HepG2 (cell line): ENCODE measurements at regions not wholly inside any gene's neighbourhood (a gene's known extent, or its start where the extent isn't known, plus 50 kb on each side); places are given as distances from the start of the nearest gene placed in this dataset.

Experiments
- ATAC-seq: fragments of 200-7000 bp; cut with Tn5 transposase; 3 replicates; pipeline ENCODE4 v1.9.1; 2020; ENCODE audit warnings: mild to moderate bottlenecking, moderate library complexity
- BruUV-seq: library from RNA; stranded (reverse); fragments of 400-500 nt; replicated peaks from 2 replicates; lab custom pipeline; 2021; lab: Mats Ljungman, UMichigan
- CTCF ChIA-PET: fragments of 300-600 bp; formaldehyde crosslinking; extraction: SDS; loops from one replicate; lab custom pipeline; 2021; ENCODE audit warnings: low total read pairs, inconsistent platforms, low intra/inter-chr PET ratio; lab: Yijun Ruan, JAX
- POLR2A ChIA-PET: fragments of 350-600 bp; sonication (Branson Sonifier 250); formaldehyde crosslinking; loops from one replicate; lab custom pipeline; 2020; ENCODE audit warnings: antibody characterized with exemption, inconsistent platforms; lab: Yijun Ruan, JAX
- DNase-seq: peaks from one replicate; pipeline ENCODE4 v3.0.0-alpha.2; 2015; ENCODE audit warnings: low spot score
- FAIRE-seq: peaks from 3 replicates; lab custom pipeline; 2011; peaks lifted over from hg19 to GRCh38; lab: Jason Lieb, UNC
- H2AFZ ChIP-seq: one replicate; pipeline ENCODE4 v1.6.1; 2011; ENCODE audit warnings: low read length, inconsistent platforms
- H3K27ac ChIP-seq: fragments of 300-600 bp; 3 replicates; pipeline ENCODE4 v1.8.0; 2011; ENCODE audit warnings: mixed run types, mild to moderate bottlenecking, mixed read lengths, low read length, inconsistent platforms; ENCODE audit not compliant: insufficient read depth; ENCODE audit errors: extremely low read length
- H3K27me3 ChIP-seq, 2 experiments: fragments of 200-600 bp in 1 of 2; 2 replicates in 1 of 2; 3 replicates in 1 of 2; pipeline versions ENCODE4 v1.6.0 to v1.8.0; 2011; ENCODE audit warnings: low read length in 2 of 2, mild to moderate bottlenecking in 2 of 2, moderate library complexity in 2 of 2, inconsistent platforms in 1 of 2; ENCODE audit not compliant: insufficient read depth in 2 of 2, control insufficient read depth in 1 of 2
- H3K36me3 ChIP-seq, 2 experiments: fragments of 200-600 bp in 1 of 2; replicated peaks in 1 of 2; 2 replicates in 1 of 2; 3 replicates in 1 of 2; pipeline versions ENCODE4 v1.5.1 to v1.8.0; 2011; ENCODE audit warnings: low read length in 2 of 2, inconsistent platforms in 1 of 2; ENCODE audit not compliant: insufficient read depth in 2 of 2, control insufficient read depth in 1 of 2
- H3K4me1 ChIP-seq: 2 replicates; pipeline ENCODE4 v1.5.1; 2012; ENCODE audit warnings: low read length, inconsistent platforms; ENCODE audit not compliant: insufficient read depth
- H3K4me2 ChIP-seq: 2 replicates; pipeline ENCODE4 v1.6.0; 2011; ENCODE audit warnings: low read depth, low read length, inconsistent platforms
- H3K4me3 ChIP-seq, 3 experiments: fragments of 200-600 bp in 1 of 3; sonication (generic), shearing (Covaris generic) in 1 of 3; replicated peaks in 1 of 3; 2 replicates each; pipeline ENCODE4 v1.5.1; 2011 to 2016; ENCODE audit warnings: low read length in 3 of 3, inconsistent platforms in 2 of 3, low read depth in 2 of 3, mild to moderate bottlenecking in 2 of 3, control low read depth in 1 of 3, mixed read lengths in 1 of 3; ENCODE audit not compliant: insufficient read depth in 1 of 3
- H3K79me2 ChIP-seq: one replicate; pipeline ENCODE4 v1.6.1; 2011; ENCODE audit warnings: low read length, inconsistent platforms; ENCODE audit not compliant: insufficient read depth
- H3K9ac ChIP-seq: 2 replicates; pipeline ENCODE4 v1.6.0; 2011; ENCODE audit warnings: mild to moderate bottlenecking, low read depth, low read length, inconsistent platforms; ENCODE audit not compliant: insufficient read depth
- H3K9me3 ChIP-seq: 2 replicates; pipeline ENCODE4 v1.5.1; 2012; ENCODE audit warnings: mild to moderate bottlenecking, low read length
- H4K20me1 ChIP-seq: 2 replicates; pipeline ENCODE4 v1.6.0; 2011; ENCODE audit warnings: inconsistent platforms, mild to moderate bottlenecking, low read length, moderate library complexity; ENCODE audit not compliant: insufficient read depth
- AKAP8 ChIP-seq: sonication (generic); formaldehyde crosslinking; IDR thresholded peaks from 2 replicates; pipeline ENCODE4 v1.5.1; 2020; ENCODE audit warnings: mild to moderate bottlenecking, missing genetic modification reagents
- ATF6 ChIP-seq: sonication (generic); formaldehyde crosslinking; conservative IDR thresholded peaks from 2 replicates; pipeline ENCODE4 v1.4.0; 2020; ENCODE audit warnings: missing genetic modification reagents
- BRCA1 ChIP-seq: sonication (generic); formaldehyde crosslinking; IDR thresholded peaks from 2 replicates; pipeline ENCODE4 v1.4.0; 2020; ENCODE audit warnings: missing genetic modification reagents
- CCAR2 ChIP-seq: fragments of 200-400 bp; formaldehyde crosslinking; optimal IDR thresholded peaks from 2 replicates; pipeline ENCODE3; 2018; ENCODE audit warnings: low read depth, mild to moderate bottlenecking, low read length, moderate library complexity
- GATAD1 ChIP-seq: IDR thresholded peaks from 2 replicates; pipeline ENCODE4 v1.6.1; 2016; ENCODE audit warnings: missing genetic modification reagents, missing compliant biosample characterization
- PRMT3 ChIP-seq: sonication (generic); formaldehyde crosslinking; IDR thresholded peaks from 2 replicates; pipeline ENCODE4 v1.8.1; 2022; ENCODE audit warnings: low read depth, mild to moderate bottlenecking, moderate library complexity, missing genetic modification reagents, borderline replicate concordance
- ZNF12 ChIP-seq: sonication (generic); formaldehyde crosslinking; IDR thresholded peaks from 2 replicates; pipeline ENCODE4 v1.5.0; 2020; ENCODE audit warnings: missing genetic modification reagents
- ZNF572 ChIP-seq: sonication (generic); formaldehyde crosslinking; IDR thresholded peaks from 2 replicates; pipeline ENCODE4 v1.5.1; 2020; ENCODE audit warnings: mild to moderate bottlenecking, missing genetic modification reagents
- ZNF788 ChIP-seq: sonication (generic); formaldehyde crosslinking; IDR thresholded peaks from 2 replicates; pipeline ENCODE4 v1.5.0; 2020; ENCODE audit warnings: mild to moderate bottlenecking, missing genetic modification reagents, borderline replicate concordance
- ZNF800 ChIP-seq: sonication (generic); formaldehyde crosslinking; IDR thresholded peaks from 2 replicates; pipeline ENCODE4 v1.4.0; 2020; ENCODE audit warnings: missing genetic modification reagents
- ZNF878 ChIP-seq: sonication (generic); formaldehyde crosslinking; IDR thresholded peaks from 2 replicates; pipeline ENCODE4 v1.8.1; 2023; ENCODE audit warnings: mild to moderate bottlenecking, missing genetic modification reagents, moderate library complexity
- WGBS: methylation state at CpG from one replicate; pipeline ENCODE4 v1.1.6; 2017; ENCODE audit warnings: low lambda C conversion rate; 5-methylcytosine and 5-hydroxymethylcytosine counted together
- in situ Hi-C: cut with HindIII; loops from 2 replicates; pipeline ENCODE4 v1.10.0; 2017; ENCODE audit warnings: low pct_unique_long_range_greater_than_20kb; ENCODE audit not compliant: extremely low pct_ligation_motif_present
- intact Hi-C: fragments of 100-400 bp; cut with micrococcal nuclease; formaldehyde crosslinking; loops from one replicate; pipeline ENCODE4 v1.10.0; 2022; ENCODE audit not compliant: unreplicated experiment
- TF ChIP-seq, protein P1 (sequence below): sonication (generic); formaldehyde crosslinking; IDR thresholded peaks from 2 replicates; pipeline ENCODE4 v1.4.0; 2020; ENCODE audit warnings: missing genetic modification reagents
- TF ChIP-seq, protein P2 (sequence below): fragments of 450-650 bp; IDR thresholded peaks from 2 replicates; pipeline ENCODE4 v1.6.1; 2017
- TF ChIP-seq, protein P3 (sequence below): sonication (generic); formaldehyde crosslinking; IDR thresholded peaks from 2 replicates; pipeline ENCODE4 v1.8.1; 2022; ENCODE audit warnings: low read depth, mild to moderate bottlenecking, missing genetic modification reagents
- TF ChIP-seq, protein P4 (sequence below): sonication (generic); formaldehyde crosslinking; IDR thresholded peaks from 2 replicates; pipeline ENCODE4 v1.8.0; 2022; ENCODE audit warnings: missing genetic modification reagents, mild to moderate bottlenecking, inconsistent platforms, borderline replicate concordance

DNA sequence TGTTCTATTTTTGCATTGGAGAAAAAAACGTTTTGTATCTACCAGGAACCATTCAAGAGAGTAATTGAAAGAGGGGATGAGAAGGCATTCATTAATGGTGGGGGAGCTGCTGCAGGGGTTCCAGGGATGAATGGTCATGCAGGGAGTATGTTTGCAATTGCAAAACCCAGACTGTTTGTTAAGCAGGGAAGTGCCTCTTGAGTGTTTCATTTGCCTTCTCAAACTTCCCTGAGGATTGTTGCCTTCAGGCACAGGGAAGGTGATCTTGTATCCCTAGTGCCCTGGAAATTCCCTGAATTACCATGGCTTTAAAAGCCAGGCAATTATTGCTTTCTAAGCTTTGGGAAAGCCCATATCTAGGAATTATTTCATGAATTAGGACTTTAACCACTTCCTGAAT lies 172.7 kb upstream of the NLGN4Y start:
- POLR2A ChIA-PET: no interaction called here
- H3K27me3 ChIP-seq: no peaks in the 10 kb centered on the region
- no peak overlapping the region for H3K27ac ChIP-seq
- no peaks in the 10 kb centered on the region for H3K79me2 ChIP-seq
- no peak overlapping the region for H3K4me3 ChIP-seq
- ATAC-seq (no peak), DNase-seq (no peak), FAIRE-seq (no peak)
- in situ Hi-C loops: no loop called here
- H3K4me2 ChIP-seq: no peak overlapping the region
- H3K36me3 ChIP-seq: no peaks in the 10 kb centered on the region
- CTCF ChIA-PET: no interaction called here
- no TSS peak for BruUV-seq
- no peak overlapping the region for H3K9ac ChIP-seq
- 0% methylated on average over 1 of the region's 1 CpG for WGBS
- H2AFZ ChIP-seq: no peak overlapping the region
- no peaks in the 10 kb centered on the region for H3K4me1 ChIP-seq
- H3K9me3 ChIP-seq: no peaks in the 10 kb centered on the region
- intact Hi-C loops: no loop called here
- H4K20me1 ChIP-seq: no peaks in the 10 kb centered on the region
- TF ChIP-seq GATAD1 (no peak), ZNF878 (CRISPR knock-in tag) (no peak), ZNF572 (no peak), ZNF12 (CRISPR knock-in tag) (no peak), ATF6 (CRISPR knock-in tag) (no peak), BRCA1 (CRISPR knock-in tag) (no peak), CCAR2 (no peak), PRMT3 (no peak), ZNF788 (no peak), ZNF800 (CRISPR knock-in tag) (no peak), AKAP8 (CRISPR knock-in tag) (no peak)
- TF ChIP-seq, protein P1, sequence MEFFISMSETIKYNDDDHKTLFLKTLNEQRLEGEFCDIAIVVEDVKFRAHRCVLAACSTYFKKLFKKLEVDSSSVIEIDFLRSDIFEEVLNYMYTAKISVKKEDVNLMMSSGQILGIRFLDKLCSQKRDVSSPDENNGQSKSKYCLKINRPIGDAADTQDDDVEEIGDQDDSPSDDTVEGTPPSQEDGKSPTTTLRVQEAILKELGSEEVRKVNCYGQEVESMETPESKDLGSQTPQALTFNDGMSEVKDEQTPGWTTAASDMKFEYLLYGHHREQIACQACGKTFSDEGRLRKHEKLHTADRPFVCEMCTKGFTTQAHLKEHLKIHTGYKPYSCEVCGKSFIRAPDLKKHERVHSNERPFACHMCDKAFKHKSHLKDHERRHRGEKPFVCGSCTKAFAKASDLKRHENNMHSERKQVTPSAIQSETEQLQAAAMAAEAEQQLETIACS: no peak
- TF ChIP-seq, protein P2, sequence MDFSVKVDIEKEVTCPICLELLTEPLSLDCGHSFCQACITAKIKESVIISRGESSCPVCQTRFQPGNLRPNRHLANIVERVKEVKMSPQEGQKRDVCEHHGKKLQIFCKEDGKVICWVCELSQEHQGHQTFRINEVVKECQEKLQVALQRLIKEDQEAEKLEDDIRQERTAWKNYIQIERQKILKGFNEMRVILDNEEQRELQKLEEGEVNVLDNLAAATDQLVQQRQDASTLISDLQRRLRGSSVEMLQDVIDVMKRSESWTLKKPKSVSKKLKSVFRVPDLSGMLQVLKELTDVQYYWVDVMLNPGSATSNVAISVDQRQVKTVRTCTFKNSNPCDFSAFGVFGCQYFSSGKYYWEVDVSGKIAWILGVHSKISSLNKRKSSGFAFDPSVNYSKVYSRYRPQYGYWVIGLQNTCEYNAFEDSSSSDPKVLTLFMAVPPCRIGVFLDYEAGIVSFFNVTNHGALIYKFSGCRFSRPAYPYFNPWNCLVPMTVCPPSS: no peak
- TF ChIP-seq, protein P3, sequence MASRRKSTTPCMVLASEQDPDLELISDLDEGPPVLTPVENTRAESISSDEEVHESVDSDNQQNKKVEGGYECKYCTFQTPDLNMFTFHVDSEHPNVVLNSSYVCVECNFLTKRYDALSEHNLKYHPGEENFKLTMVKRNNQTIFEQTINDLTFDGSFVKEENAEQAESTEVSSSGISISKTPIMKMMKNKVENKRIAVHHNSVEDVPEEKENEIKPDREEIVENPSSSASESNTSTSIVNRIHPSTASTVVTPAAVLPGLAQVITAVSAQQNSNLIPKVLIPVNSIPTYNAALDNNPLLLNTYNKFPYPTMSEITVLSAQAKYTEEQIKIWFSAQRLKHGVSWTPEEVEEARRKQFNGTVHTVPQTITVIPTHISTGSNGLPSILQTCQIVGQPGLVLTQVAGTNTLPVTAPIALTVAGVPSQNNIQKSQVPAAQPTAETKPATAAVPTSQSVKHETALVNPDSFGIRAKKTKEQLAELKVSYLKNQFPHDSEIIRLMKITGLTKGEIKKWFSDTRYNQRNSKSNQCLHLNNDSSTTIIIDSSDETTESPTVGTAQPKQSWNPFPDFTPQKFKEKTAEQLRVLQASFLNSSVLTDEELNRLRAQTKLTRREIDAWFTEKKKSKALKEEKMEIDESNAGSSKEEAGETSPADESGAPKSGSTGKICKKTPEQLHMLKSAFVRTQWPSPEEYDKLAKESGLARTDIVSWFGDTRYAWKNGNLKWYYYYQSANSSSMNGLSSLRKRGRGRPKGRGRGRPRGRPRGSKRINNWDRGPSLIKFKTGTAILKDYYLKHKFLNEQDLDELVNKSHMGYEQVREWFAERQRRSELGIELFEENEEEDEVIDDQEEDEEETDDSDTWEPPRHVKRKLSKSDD (CRISPR knock-in tag): no peak
- TF ChIP-seq, protein P4, sequence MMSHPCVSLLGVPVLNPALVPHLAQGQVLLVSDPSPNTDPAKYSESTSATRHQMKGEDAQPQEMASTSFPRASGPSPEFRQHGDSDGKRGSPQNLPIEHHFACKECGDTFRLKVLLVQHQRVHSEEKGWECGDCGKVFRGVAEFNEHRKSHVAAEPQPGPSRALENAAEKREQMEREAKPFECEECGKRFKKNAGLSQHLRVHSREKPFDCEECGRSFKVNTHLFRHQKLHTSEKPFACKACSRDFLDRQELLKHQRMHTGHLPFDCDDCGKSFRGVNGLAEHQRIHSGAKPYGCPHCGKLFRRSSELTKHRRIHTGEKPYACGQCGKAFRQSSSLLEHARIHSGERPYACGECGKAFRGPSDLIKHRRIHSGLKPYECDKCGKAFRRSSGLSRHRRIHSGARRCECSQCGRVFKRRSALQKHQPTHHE: no peak
